GM19043 (cell line): ENCODE measurements at regions not wholly inside any gene's neighbourhood (a gene's known extent, or its start where the extent isn't known, plus 50 kb on each side); places are given as distances from the start of the nearest gene placed in this dataset.

Experiments
- ATAC-seq: cut with Tn5 transposase; IDR thresholded peaks from one replicate; pipeline ENCODE4 v1.9.1; 2021; ENCODE audit warnings: low read depth; ENCODE audit not compliant: unreplicated experiment

DNA sequence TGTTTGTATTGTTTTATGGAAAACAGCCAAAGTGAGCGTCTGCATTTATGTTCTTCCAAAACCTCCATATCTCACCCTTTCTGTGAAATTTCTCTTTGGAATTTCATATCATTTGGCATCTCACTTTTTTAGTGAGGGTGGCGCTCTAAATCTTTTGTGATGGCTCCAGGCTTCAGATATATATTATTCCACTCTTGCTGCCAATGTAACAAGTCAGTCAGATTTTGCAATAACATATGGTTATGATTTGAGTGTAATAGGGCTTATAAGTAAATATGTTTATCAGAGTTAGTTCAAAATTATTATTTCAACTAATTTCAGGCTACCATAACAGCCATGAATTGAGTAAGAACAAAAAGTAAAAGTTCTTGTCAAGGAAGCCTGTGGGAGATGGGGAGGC lies 314.7 kb downstream of the PDGFC start:
- ATAC-seq, result no peak

DNA sequence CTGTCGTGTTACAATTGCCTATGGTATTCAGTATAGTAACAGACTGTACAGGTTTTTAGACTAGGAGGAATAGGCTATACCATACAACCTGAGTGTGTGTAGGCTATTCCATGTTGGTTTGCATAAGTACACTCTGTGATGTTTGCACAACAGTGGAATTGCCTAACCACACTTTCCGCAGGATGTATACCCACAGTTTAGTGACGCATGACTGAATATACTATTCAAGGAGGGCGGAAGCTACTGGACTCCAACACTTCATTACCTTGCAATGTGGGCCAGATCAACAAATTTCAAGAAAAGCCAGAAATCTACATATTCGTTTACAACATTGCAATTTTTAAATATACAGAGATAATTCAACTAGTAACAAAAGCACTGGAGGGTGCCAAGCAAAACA lies 317.2 kb downstream of the PDGFC start:
- ATAC-seq, result no peak

GRCh38 chr4:156643826-156644225 lies 327.8 kb downstream of the PDGFC start:
- ATAC-seq, result no peak

DNA sequence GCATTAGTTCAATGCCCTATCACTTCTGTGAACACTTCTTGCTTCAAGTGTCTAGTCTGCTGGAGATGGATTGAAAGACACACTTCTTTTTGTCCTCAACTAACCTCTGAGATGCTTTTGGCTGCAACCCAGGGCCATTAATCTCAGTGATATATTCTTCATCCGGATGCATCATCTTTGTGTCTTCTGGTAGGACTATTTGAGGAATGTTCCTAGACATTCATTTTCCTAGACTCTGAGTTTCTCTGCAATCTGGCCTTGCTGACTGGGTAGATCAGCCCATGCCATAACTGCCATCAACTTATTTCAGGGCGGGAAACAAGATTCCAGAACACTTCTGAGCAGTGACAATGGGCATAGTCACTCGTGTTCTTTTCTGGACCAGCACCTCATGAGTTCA lies 329.4 kb downstream of the PDGFC start:
- no peak for ATAC-seq

DNA sequence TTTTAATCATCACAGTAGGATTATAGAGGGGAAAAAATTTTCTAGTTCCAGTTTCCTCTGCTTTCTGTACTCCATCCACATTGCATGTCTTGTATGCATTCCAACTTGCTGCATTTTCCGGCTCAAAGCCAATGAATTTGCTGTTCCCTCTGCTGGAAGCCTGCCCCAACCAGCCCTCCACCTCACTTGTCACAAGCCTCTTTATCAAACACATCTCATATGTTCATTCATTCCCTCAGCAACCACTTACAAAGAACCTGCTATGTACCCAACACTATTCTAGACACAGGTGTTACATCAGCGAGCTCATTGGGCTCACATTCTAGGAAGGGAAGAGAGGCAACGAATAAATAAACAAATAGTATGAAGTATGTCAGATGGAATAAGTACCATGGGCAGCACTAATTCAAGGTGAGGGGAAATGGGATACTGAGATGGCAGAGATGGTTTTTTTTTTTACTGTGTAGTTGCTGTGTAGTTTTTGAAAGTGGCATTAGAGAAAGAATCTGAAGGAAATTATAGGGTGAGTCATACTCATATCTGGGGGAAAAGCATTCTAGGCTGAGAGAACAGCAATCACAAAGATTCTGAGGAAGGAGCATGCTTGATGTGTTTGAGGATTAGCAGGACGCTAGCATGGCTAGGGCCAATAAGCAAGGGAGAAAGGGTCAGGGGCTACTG lies 332.5 kb downstream of the PDGFC start:
- no peak for ATAC-seq

GRCh38 chr4:156638334-156638733 lies 333.3 kb downstream of the PDGFC start:
- no peak for ATAC-seq

GRCh38 chr4:156636381-156636780 lies 335.2 kb downstream of the PDGFC start:
- ATAC-seq, result no peak

DNA sequence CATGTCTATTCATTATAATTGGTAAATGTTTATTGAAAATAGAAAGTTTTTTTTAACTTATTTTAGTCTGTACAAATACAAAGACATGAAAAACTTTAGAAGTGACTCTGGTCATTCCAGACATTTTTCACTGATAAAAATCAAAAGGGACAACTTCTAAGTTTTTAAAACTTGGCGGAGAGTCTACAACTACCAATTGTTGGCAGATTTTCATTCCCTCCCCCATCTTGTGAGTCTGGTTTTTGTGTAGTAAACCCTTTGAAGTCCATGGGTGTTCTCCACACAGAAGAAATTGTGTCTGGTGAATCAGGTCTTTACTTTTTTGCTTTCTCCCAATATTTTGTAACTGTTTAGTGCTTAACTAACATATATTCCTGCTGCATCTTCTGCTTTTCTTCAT lies 336.5 kb downstream of the PDGFC start:
- ATAC-seq, result no peak

DNA sequence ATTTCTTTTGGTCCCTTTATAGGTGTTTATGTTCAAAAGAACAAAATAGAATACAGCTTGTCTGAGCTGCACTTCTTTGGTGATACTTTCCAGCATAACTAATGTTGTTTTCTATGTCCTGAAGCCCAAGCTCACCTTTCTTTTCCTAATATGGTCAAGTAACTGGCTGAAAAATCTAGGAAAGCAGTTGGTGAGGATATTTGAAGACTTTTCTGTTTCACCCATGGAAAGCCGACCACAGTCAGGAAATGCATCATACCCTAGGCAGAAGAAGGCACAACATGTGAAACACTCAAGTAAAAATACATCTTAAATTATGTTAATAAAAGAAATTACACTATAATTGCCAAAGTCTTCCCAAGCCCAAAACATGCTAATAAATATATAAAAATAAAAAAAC lies 337.0 kb downstream of the PDGFC start:
- ATAC-seq, result no peak

- ATAC-seq, result no peak
Measured at GRCh38 chr4:156633847-156634246, 337.8 kb downstream of the PDGFC start.

GRCh38 chr4:156628858-156629257 lies 342.7 kb downstream of the PDGFC start:
- ATAC-seq, result no peak

GRCh38 chr4:156623376-156623775 lies 348.2 kb downstream of the PDGFC start:
- no peak for ATAC-seq

GRCh38 chr4:156620786-156621185 lies 350.8 kb downstream of the PDGFC start:
- no peak for ATAC-seq

DNA sequence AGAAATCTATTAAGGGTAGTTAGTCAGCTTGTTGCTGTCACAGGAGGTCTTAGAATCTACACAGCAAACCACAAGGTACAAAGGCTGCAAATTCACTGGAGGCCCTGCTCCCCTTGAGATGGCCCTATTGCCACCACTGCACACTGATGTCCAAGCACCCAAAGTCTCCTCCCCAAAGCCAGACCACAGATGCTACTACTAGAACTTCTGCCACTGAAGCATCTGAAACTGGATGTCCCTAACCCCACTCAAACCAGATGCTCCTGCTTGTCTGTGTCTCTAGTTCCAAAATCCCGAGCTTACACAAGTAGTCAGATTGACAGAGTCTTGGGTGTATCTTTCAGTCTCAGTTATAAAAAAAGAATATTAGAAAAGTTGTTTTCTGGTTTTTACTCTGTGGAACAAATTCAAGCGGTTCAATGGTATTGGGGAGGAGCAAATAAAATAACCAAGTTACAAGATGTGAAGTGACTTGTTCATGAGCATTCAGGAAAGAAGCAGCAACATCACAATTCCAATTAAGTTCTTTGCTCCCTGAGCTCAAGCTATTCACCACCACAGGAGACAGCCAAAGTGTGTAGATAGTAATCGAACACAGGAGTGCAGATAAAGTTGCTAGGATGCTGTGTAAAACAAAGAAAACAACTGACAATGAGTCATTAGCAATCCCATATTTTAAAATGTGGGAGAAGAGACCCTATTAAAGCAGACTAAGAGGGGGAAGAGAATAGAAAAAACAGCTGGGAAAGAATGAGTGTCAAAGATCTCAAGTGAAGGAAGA lies 352.3 kb downstream of the PDGFC start:
- ATAC-seq, result no peak

DNA sequence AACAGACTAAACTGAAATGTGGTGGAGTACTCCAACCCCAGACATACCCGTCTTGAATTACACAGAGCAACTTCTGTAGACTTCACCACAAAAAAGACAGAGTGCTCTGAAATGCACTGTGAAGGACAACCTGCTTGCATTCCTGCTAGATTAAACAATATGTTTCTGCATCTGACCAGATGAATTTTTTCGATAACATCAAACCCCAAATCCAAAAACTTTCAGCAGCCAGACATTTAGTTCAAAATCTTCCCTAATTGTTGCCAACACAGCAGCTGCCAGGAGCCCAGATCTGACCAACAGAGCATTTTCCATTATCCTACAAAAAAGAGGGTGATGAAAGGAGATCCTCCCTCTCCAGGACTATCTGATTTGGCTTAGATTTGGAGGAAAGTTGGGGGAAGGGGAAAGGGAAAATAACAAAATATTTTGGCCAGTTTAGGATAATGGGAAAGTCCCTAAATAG lies 356.5 kb downstream of the PDGFC start:
- ATAC-seq, result no peak

DNA sequence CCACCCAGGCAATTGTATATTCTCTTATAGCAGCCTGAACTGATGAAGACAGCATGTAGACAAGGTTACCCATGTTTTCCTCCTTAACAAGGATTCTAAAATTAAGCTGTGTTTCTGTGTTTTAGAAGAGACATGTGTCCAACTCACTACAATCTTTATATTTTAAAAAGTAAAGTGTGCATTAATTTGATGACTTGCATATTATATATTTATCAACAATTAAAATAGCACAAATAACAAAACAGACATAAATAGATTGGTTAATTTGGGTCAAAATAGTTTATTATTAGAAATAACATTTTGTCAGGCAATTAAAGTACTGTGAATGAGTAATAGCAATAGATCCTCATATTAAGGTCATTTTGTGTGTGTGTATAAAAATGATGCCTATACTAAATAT lies 357.1 kb downstream of the PDGFC start:
- no peak for ATAC-seq

DNA sequence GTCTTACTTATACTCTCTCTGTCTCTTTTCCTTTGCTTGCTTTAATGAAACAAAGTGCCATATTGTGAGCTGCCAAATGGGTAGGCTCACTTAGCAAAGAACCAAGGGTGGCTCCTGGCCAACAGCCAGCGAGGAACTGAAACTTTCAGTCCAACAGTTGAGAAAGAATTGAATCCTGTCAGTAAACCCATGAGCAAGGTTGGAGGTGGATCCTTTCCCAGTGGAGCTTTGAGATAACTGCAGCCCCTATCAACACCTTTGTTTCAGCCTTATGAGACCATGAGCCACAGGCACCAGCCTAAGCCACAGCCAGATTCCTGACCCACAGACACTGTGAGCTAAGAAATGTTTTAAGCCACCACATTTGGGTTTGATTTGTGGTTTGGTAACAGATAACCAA lies 362.2 kb downstream of the PDGFC start:
- ATAC-seq, result no peak

DNA sequence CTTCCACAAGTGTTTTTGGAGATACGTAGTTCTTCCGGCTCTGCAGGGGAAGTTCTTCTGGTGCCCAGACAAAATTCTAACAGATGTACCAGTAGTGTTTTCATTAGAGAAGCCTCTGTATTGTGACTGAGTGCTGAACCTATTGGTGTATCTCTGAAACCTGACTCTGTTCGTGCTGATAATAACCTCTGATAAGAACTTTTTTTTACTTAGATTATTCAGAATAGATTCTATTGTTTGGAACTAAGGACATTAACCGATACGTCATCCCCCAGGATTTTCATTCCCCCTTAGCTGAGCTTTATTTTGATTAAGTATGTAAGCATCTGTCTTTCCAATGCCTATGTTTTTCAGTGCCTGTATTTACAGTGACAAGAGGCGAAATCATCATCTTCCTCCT lies 362.9 kb downstream of the PDGFC start:
- ATAC-seq, result no peak

DNA sequence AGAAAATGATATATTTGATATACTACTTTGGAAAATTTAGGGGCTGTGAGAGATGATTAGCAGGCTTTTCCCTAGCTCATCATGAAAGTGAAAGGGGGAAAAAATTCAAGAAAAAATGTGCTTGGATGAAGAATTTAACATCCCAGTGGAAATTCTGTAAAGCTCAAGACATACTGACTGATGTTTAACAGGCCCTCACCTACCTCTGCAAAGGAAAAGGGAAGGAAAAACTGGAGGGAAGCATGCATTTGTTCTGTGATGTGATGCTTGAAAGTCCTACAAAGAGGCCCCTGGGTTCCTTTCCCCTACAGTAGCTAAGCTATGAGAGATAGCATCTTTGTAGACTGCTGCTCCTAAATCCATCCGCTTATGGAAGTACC lies 364.1 kb downstream of the PDGFC start:
- ATAC-seq, result no peak

- ATAC-seq, result no peak
Measured at GRCh38 chr4:156606554-156607477, 364.8 kb downstream of the PDGFC start.

GRCh38 chr4:156598138-156598681 lies 373.4 kb downstream of the PDGFC start:
- ATAC-seq, result no peak
